ES-I3 (cell line): ENCODE measurements at regions not wholly inside any gene's neighbourhood (a gene's known extent, or its start where the extent isn't known, plus 50 kb on each side); places are given as distances from the start of the nearest gene placed in this dataset.

Experiments
- H3K36me3 ChIP-seq: 2 replicates; pipeline ENCODE4 v1.6.1; 2013; ENCODE audit warnings: mild to moderate bottlenecking, low read length, control low read depth, moderate library complexity; ENCODE audit not compliant: insufficient read depth
- H3K4me1 ChIP-seq: 2 replicates; pipeline ENCODE4 v1.6.1; 2013; ENCODE audit warnings: mild to moderate bottlenecking, control low read depth, low read length; ENCODE audit not compliant: insufficient read depth
- H3K9ac ChIP-seq: 2 replicates; pipeline ENCODE4 v1.6.1; 2013; ENCODE audit warnings: low read depth, mild to moderate bottlenecking, low read length, moderate library complexity
- H3K9me3 ChIP-seq: 2 replicates; pipeline ENCODE4 v1.6.1; 2013; ENCODE audit warnings: mild to moderate bottlenecking, low read length, moderate library complexity; ENCODE audit not compliant: control insufficient read depth, insufficient read depth

DNA sequence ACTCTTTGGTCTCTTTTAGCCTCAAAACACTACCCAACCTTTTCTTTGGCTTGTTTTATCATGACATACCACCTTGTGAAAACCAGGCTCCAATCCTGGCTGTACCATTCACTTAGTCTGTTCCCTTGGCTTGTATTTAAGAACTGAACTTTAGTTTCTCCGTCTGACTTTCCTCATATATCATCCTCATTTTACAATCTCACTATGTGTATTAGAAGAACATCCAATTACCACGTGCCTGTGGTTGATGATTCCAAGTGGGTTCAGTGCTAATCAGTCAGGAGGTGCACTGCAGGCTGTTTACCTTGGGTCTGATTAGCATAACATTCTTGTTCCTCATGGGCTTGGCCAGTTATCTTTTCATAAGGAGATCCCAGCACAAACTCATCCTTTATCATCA is 144.8 kb upstream of the KLF14 start:
- Histone ChIP-seq H3K36me3 (no peaks in the 10 kb centered on the region; the same call in none of the 2 replicates), H3K4me1 (peaks cover 25% of the 10 kb centered on the region), H3K9me3 (no peaks in the 10 kb centered on the region), H3K9ac (no peak overlapping the region)

GRCh38 chr7:130879191-130879590 is 145.2 kb upstream of the KLF14 start:
- H3K9me3 ChIP-seq: no peaks in the 10 kb centered on the region
- no peaks in the 10 kb centered on the region; the same call in none of the 2 replicates for H3K36me3 ChIP-seq
- no peak overlapping the region for H3K9ac ChIP-seq
- H3K4me1 ChIP-seq: peaks cover 25% of the 10 kb centered on the region

GRCh38 chr7:130880668-130881067 is 146.7 kb upstream of the KLF14 start:
- Histone ChIP-seq H3K9ac (no peak overlapping the region), H3K4me1 (peaks cover 20% of the 10 kb centered on the region), H3K36me3 (no peaks in the 10 kb centered on the region; the same call in none of the 2 replicates), H3K9me3 (no peaks in the 10 kb centered on the region)

- Histone ChIP-seq H3K9me3 (no peaks in the 10 kb centered on the region), H3K9ac (no peak overlapping the region), H3K4me1 (peaks cover 16% of the 10 kb centered on the region), H3K36me3 (no peaks in the 10 kb centered on the region; the same call in none of the 2 replicates)
Measured at GRCh38 chr7:130881091-130881798, 147.2 kb upstream of the KLF14 start.

- H3K9me3 ChIP-seq: no peaks in the 10 kb centered on the region
- no peak overlapping the region for H3K9ac ChIP-seq
- H3K4me1 ChIP-seq: peaks cover 17% of the 10 kb centered on the region
- no peaks in the 10 kb centered on the region; the same call in none of the 2 replicates for H3K36me3 ChIP-seq
Measured at GRCh38 chr7:130881799-130882141, 147.8 kb upstream of the KLF14 start.

- Histone ChIP-seq H3K4me1 (peaks cover 17% of the 10 kb centered on the region), H3K36me3 (no peaks in the 10 kb centered on the region; the same call in none of the 2 replicates), H3K9me3 (no peaks in the 10 kb centered on the region), H3K9ac (no peak overlapping the region)
Measured at GRCh38 chr7:130882396-130882795, 148.4 kb upstream of the KLF14 start.

DNA sequence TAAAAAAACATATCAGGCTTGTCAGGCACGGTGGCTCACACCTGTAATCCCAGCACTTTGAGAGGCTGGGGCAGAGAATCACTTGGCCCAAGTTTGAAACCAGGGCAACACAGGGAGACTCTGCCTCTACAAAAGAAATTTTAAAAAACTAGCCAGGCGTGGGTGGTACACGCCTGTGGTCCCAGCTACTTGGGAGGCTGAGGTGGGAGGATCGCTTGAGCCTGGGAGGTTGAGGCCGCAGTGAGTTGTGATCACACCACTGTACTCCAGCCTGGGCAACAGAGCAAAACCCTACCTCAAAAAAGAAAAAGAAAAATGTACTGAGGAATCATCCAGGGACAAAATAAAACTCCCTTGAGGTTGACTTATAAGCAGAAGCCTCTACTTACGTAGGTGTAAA is 149.9 kb upstream of the KLF14 start:
- H3K9ac ChIP-seq: no peak overlapping the region
- peaks cover 16% of the 10 kb centered on the region for H3K4me1 ChIP-seq
- peaks cover 3% of the 10 kb centered on the region; the same call in 1 of the 2 replicates for H3K36me3 ChIP-seq
- H3K9me3 ChIP-seq: no peaks in the 10 kb centered on the region

DNA sequence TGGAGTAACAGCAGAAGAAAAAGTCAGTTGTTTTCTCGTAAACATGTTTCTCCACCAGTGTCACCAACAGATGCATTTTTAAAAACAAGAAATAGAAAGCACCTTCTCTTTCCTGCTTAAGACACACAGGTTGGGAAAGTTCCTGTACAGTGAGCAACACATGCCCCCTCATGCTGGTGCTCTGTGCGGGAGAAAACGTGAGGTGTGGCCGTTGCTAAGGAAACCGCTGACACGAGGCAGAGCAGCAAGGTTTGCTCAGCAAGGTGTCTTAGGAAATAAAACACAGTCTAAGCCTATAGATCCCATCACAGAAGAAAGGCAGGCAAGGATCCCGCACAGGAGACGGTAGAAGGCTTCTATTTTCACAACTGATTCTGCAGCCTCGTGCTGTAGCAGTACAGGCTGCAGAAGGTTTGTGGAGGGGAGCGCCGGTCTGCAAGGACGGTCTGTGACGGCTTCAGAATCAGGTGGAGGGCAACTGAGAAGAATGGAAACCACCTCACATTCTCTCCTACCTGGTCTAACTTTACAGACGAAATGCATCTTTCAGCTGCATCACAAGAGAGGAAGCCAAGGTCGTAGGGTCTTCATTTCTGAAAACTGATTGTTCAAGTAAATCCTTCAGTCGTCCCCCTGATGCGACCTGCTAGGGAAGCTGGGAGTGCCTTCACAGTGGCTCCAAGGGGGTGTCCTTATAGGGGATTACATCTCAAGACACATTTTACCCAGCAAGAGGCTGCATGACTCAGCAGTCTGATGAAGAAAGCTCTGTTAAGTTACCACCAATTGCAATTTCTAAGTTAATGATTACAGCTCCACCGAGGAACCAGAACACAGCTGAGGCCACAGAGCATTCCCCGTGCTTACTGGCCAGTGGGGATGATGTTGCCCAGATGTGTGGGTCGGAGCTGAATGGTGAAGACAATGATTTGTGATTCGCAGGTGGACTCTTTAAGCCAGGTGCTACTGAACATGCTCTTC is 150.7 kb upstream of the KLF14 start:
- H3K4me1 ChIP-seq: peaks cover 13% of the 10 kb centered on the region; the same call in 1 of the 2 replicates
- peaks cover 3% of the 10 kb centered on the region; the same call in 1 of the 2 replicates for H3K36me3 ChIP-seq
- H3K9ac ChIP-seq: no peak overlapping the region
- H3K9me3 ChIP-seq: no peaks in the 10 kb centered on the region

DNA sequence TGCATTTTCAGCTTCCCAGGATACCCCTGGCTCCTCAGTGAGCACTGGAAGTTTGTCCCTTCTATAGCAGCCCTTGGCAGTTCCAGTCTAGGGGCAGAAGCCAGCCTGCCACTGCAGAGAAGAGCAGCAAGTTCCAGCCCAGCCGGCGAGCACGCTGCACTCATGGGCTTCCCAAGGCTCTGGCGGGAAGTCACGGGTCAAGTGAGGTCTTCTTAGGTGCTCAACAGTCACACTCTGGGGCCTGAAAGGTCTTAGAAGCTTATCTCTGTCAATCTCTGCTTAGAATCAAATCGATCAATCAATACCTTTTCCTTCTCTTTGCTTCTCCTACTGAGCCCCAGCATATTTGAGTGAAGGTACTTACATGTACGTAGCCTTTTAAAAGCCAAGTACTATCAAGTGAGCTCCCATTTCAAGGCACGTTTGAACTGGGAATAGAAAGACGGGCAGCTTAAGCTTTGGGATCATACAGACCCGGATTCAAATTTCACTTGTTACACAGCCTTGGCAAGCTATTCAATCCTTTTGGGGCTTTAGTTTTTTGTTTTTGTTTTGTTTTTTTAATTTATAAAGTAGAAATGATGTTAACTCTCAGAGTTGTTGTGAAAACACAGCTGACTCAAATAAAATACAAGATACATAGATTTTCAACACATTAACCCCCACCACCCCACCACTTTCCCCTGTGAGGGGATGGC is 152.6 kb upstream of the KLF14 start:
- peaks cover 13% of the 10 kb centered on the region; the same call in 1 of the 2 replicates for H3K4me1 ChIP-seq
- H3K9ac ChIP-seq: no peak overlapping the region
- no peaks in the 10 kb centered on the region for H3K9me3 ChIP-seq
- peaks cover 3% of the 10 kb centered on the region; the same call in 1 of the 2 replicates for H3K36me3 ChIP-seq

DNA sequence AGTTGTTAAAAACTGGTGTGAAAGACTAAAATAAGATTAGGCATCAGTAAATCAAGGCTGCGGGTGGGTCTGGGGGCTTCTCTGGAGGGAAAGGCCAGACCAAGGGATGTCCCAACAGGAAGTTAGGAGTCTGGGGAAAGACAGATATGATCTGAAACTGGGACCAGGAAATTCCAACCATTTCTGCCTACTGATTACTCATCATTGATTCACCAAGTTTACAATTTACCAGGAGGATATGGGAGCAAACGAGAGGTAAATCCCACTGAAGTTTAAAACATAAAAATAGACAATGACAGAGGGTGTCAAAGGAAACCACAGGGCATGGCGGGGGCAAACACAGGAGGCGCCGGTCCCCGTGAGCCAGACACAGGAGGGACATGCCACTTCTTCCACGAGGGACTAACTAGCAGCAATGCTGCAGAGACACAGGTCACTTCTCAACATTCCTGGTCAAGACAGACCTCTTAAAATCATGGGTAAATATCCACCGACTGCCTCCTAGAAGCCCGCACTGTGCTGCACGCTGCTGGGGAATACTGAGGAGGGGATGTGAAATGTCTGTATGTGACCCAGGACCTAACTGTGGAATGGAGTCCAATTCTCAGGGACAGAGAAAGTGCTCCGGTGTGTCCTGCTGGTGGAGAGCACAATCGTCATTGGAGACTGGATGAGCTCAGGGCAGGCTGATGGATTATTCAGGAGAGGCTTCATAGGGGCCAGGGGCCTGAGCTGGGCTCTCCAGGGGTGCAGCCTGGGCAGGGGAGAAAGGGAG is 153.4 kb upstream of the KLF14 start:
- Histone ChIP-seq H3K9ac (no peak overlapping the region), H3K9me3 (no peaks in the 10 kb centered on the region), H3K36me3 (peaks cover 3% of the 10 kb centered on the region; the same call in 1 of the 2 replicates), H3K4me1 (peaks cover 13% of the 10 kb centered on the region; the same call in 1 of the 2 replicates)

DNA sequence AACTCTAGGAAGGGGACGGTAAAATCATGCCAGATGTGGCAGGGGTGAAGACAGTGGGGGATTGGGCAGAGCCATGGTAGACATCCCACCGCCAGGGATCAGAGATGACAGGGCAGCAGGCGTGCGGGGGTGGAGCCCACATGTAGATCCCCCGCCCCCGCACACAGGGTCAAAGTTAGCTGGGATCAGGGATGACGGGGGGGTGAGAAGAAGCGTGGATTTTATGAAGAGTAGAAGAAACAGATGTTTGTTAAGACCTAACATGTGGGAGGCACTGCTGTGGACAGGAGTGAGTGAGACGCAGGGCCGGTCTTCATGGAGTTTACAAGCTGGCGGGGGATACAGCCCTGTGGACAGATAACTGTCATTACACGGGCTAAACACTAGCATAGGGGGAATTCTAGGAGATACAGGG is 154.0 kb upstream of the KLF14 start:
- no peak overlapping the region for H3K9ac ChIP-seq
- H3K4me1 ChIP-seq: peaks cover 13% of the 10 kb centered on the region; the same call in 1 of the 2 replicates
- H3K36me3 ChIP-seq: peaks cover 3% of the 10 kb centered on the region; the same call in 1 of the 2 replicates
- no peaks in the 10 kb centered on the region for H3K9me3 ChIP-seq

GRCh38 chr7:130888468-130888867 is 154.5 kb upstream of the KLF14 start:
- Histone ChIP-seq H3K36me3 (0 out of 2 replicates have a peak, but pooled peaks cover 3% of the 10 kb centered on the region), H3K9me3 (no peaks in the 10 kb centered on the region), H3K4me1 (peaks cover 13% of the 10 kb centered on the region; the same call in 1 of the 2 replicates), H3K9ac (no peak overlapping the region)

DNA sequence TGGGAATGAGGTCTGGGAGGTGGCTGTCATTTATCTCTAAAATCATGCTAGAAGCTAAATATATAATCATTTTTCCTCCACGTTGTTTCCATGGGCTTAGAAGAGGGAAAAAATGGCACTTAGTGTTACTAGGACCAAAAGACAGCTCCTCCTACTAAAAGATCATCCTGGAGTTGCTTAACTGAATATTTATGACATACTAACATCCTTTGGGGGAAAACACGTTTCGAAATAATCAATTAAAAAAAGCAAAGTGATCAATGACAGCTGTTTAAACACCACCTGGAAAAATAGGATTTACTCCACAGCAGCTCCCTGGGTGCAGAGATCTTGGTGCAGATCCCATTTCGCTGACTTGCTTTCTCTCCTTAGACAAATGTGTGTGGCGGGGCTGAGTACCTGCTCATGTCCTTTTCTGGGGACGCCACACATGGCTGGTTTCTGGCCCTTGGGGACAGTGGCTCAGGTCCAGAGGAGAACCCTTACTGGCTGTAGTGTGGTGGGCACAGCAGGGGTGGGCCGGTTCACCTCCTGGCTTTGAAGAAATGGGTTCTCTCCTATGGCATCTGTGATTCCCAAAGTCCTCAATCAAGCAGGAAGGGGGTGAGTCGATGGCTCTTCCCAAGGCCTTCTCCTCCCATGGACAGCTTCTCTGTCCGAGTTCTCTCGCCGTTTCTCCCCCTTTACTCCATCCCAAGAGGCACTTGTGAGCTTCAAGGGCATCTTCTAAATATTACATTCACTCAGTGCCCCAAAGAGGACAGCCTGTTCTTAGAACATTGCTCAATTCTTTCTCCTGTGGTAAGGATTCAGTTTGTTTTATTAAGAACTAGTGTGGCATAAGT is 156.4 kb upstream of the KLF14 start:
- no peak overlapping the region for H3K9ac ChIP-seq
- peaks cover 29% of the 10 kb centered on the region; the same call in 1 of the 2 replicates for H3K4me1 ChIP-seq
- H3K9me3 ChIP-seq: no peaks in the 10 kb centered on the region
- H3K36me3 ChIP-seq: 0 out of 2 replicates have a peak, but pooled peaks cover 3% of the 10 kb centered on the region
